Natural killer cell (primary cell): ENCODE measurements at regions not wholly inside any gene's neighbourhood (a gene's known extent, or its start where the extent isn't known, plus 50 kb on each side); places are given as distances from the start of the nearest gene placed in this dataset.

Experiments
- ATAC-seq, 3 donors: fragments of 150-1000 bp in 2 of 3; fragments of 200-7000 bp in 1 of 3; cut with Tn5 transposase; 1 replicate in 1 of 3; 2 replicates in 2 of 3; pipeline ENCODE4 v1.10.0; 2021; ENCODE audit warnings: mild to moderate bottlenecking in 2 of 3, moderate library complexity in 2 of 3
- DNase-seq, 2 donors: peaks; one replicate each; pipeline versions ENCODE4 v3.0.0 to v3.0.0-alpha.2; 2013 to 2021; ENCODE audit warnings: mixed read lengths in 1 of 2
- H3K27ac ChIP-seq: one replicate; pipeline ENCODE4 v1.5.1; 2013; ENCODE audit warnings: mild to moderate bottlenecking, low read length
- H3K27me3 ChIP-seq: one replicate; pipeline ENCODE4 v1.6.1; 2013; ENCODE audit warnings: low read length; ENCODE audit not compliant: control insufficient read depth, insufficient read depth
- H3K36me3 ChIP-seq: one replicate; pipeline ENCODE4 v1.6.1; 2013; ENCODE audit warnings: low read length; ENCODE audit not compliant: control insufficient read depth, insufficient read depth
- H3K4me1 ChIP-seq: one replicate; pipeline ENCODE4 v1.6.1; 2013; ENCODE audit warnings: low read length; ENCODE audit not compliant: control insufficient read depth, insufficient read depth
- H3K4me3 ChIP-seq: one replicate; pipeline ENCODE4 v1.5.1; 2013; ENCODE audit warnings: low read length
- H3K9me3 ChIP-seq: one replicate; pipeline ENCODE4 v1.6.1; 2013; ENCODE audit warnings: low read length; ENCODE audit not compliant: control insufficient read depth, insufficient read depth
- H3K27ac Mint-ChIP-seq, 2 donors: one replicate each; pipeline ENCODE4 v1.8.0; 2022; ENCODE audit warnings: mild to moderate bottlenecking in 2 of 2, mixed read lengths in 2 of 2, moderate library complexity in 1 of 2
- H3K27me3 Mint-ChIP-seq, 2 donors: one replicate each; pipeline ENCODE4 v1.8.0; 2022; ENCODE audit warnings: low read depth in 2 of 2, mixed read lengths in 2 of 2
- H3K36me3 Mint-ChIP-seq: one replicate; pipeline ENCODE4 v1.8.0; 2022; ENCODE audit warnings: mixed read lengths
- H3K4me1 Mint-ChIP-seq, 2 donors: one replicate each; pipeline ENCODE4 v1.8.0; 2022; ENCODE audit warnings: mixed read lengths in 2 of 2
- H3K4me3 Mint-ChIP-seq: one replicate; pipeline ENCODE4 v1.8.0; 2022; ENCODE audit warnings: mild to moderate bottlenecking, moderate library complexity, mixed read lengths
- H3K9me3 Mint-ChIP-seq, 2 donors: one replicate each; pipeline ENCODE4 v1.8.0; 2022; ENCODE audit warnings: mixed read lengths in 2 of 2
- WGBS: methylation state at CpG from one replicate; pipeline ENCODE4 v1.1.7; 2013; ENCODE audit warnings: missing lambda C conversion rate; ENCODE audit not compliant: insufficient coverage; 5-methylcytosine and 5-hydroxymethylcytosine counted together
- intact Hi-C: fragments of 100-400 bp; cut with micrococcal nuclease; formaldehyde crosslinking; loops from one replicate; pipeline ENCODE4 v1.14.2; 2022
- TF ChIP-seq, protein P1 (sequence below): fragments of 200-600 bp; IDR thresholded peaks from one replicate; pipeline ENCODE4 v1.8.0; 2022; ENCODE audit warnings: antibody characterized with exemption

DNA sequence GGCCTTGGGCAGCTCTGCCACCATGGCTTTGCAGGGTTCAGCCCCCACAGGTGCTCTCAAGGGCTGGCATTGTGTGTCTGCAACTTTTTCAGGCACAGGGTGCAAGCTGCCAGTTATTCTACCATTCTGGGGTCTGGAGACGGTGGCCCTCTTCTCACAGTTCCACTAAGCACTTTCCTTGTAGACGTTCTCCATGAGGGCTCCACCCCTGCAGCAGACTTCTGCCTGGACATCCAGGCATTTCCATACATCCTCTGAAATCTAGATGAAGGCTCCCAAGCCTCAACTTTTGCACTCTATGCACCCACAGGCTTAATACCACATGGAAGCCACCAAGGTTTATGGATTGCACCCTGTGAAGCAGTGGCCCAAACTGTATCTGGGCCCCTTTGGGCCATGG is 91.0 kb upstream of the RND3 start:
- Mint-ChIP-seq H3K27me3 (no peaks in the 10 kb centered on the region), H3K4me3 (no peak overlapping the region), H3K36me3 (no peaks in the 10 kb centered on the region), H3K9me3 (peaks cover 5 to 13% of the 10 kb centered on the region in 2 donors), H3K27ac (no peak overlapping the region), H3K4me1 (no peaks in the 10 kb centered on the region)
- H3K9me3 ChIP-seq, result peaks cover 11% of the 10 kb centered on the region
- no peaks in the 10 kb centered on the region for H3K4me1 ChIP-seq
- H3K27me3 ChIP-seq, result no peaks in the 10 kb centered on the region
- H3K36me3 ChIP-seq, result no peaks in the 10 kb centered on the region
- ATAC-seq, result no peak
- intact Hi-C loops, result no loop called here
- H3K27ac ChIP-seq, result no peak overlapping the region
- H3K4me3 ChIP-seq, result no peak overlapping the region
- no peak for DNase-seq
- WGBS, result 81% methylated on average over 2 of the region's 2 CpGs
- TF ChIP-seq, protein P1, sequence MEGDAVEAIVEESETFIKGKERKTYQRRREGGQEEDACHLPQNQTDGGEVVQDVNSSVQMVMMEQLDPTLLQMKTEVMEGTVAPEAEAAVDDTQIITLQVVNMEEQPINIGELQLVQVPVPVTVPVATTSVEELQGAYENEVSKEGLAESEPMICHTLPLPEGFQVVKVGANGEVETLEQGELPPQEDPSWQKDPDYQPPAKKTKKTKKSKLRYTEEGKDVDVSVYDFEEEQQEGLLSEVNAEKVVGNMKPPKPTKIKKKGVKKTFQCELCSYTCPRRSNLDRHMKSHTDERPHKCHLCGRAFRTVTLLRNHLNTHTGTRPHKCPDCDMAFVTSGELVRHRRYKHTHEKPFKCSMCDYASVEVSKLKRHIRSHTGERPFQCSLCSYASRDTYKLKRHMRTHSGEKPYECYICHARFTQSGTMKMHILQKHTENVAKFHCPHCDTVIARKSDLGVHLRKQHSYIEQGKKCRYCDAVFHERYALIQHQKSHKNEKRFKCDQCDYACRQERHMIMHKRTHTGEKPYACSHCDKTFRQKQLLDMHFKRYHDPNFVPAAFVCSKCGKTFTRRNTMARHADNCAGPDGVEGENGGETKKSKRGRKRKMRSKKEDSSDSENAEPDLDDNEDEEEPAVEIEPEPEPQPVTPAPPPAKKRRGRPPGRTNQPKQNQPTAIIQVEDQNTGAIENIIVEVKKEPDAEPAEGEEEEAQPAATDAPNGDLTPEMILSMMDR, result no peak

DNA sequence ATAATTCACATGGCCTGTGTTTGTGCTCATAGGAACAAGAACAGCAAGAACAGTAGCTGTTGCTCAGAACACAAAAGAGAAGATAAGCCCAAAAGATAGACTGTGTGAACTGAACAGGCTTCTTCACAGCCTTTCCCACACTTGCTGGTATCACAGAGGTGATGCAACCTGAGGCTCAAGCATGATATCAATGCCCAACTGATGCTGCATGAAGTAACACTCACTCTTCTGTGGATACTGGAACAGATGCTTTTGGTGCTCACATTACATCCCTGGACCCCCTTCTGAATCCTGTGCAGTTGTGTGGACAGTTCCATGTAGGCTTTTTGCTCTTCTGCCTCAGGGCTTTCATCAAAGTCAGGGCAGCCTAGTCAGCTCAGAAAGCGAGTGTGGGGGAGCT is 88.4 kb upstream of the RND3 start:
- intact Hi-C loops, result no loop called here
- no peaks in the 10 kb centered on the region for H3K4me1 Mint-ChIP-seq
- ATAC-seq (no peak), DNase-seq (no peak)
- H3K27ac ChIP-seq, result no peak overlapping the region
- no peak overlapping the region for H3K27ac Mint-ChIP-seq
- no peaks in the 10 kb centered on the region for H3K4me1 ChIP-seq
- TF ChIP-seq, protein P1, result no peak
- 79% methylated on average over 1 of the region's 1 CpG for WGBS
- no peaks in the 10 kb centered on the region for H3K27me3 Mint-ChIP-seq
- H3K27me3 ChIP-seq, result no peaks in the 10 kb centered on the region
- no peaks in the 10 kb centered on the region for H3K36me3 ChIP-seq
- peaks cover 8 to 24% of the 10 kb centered on the region in 2 donors for H3K9me3 Mint-ChIP-seq
- H3K4me3 ChIP-seq, result no peak overlapping the region
- H3K4me3 Mint-ChIP-seq, result no peak overlapping the region
- H3K9me3 ChIP-seq, result peaks cover 11% of the 10 kb centered on the region
- no peaks in the 10 kb centered on the region for H3K36me3 Mint-ChIP-seq

DNA sequence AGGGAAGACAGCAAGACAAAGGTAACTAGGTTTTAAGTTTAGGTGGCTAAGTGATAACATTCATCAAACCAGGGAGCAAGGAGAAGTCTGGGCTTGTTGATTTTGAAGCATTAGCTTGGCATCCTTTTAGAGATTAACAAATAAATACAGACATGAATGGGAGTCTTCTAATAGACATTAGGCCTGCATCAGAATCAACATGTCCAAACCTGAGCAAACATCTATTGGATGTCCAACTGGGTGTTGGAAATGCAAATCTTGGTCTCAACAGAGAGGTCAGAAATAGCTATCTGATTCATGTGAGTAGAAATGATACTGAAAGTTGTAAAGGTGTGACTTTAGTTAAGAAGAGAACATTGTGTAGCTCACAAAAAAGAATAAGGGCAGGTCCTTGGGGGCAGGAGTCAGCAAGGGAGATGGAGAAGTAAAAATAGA is 85.5 kb upstream of the RND3 start:
- no peak for DNase-seq
- Mint-ChIP-seq H3K4me3 (no peak overlapping the region), H3K4me1 (no peaks in the 10 kb centered on the region), H3K27ac (no peak overlapping the region), H3K9me3 (peaks cover 5 to 19% of the 10 kb centered on the region in 2 donors), H3K27me3 (no peaks in the 10 kb centered on the region), H3K36me3 (no peaks in the 10 kb centered on the region)
- Histone ChIP-seq H3K4me1 (no peaks in the 10 kb centered on the region), H3K27ac (no peak overlapping the region), H3K27me3 (no peaks in the 10 kb centered on the region), H3K9me3 (peaks cover 2% of the 10 kb centered on the region), H3K36me3 (no peaks in the 10 kb centered on the region), H3K4me3 (no peak overlapping the region)
- intact Hi-C loops, result no loop called here
- ATAC-seq, result no peak
- TF ChIP-seq, protein P1, result no peak

DNA sequence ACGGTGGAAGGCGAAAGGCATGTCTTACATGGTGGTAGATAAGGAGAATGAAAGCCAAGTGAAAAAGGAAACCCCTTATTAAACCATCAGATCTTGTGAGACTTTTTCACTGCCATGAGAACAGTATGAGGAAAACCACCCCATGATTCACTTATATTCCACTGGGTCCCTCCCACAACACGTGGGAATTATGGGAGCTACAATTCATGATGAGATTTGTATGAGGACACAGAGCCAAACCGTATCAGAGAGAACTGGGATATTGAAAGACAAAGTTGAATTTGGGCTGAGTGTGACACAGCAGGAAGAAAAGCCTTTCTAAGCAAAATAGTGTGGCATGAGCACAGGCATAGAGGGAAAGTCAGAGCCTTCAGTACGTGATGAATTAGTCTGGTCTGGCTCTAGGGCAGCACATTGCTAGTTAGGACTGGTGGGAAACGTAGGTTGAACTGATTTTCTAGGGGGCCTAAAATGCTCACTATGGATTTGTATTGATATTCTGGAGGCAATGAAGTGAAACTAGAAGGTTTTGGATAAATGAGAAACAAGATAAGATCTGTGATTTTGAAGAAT is 84.8 kb upstream of the RND3 start:
- ATAC-seq, result no peak
- Mint-ChIP-seq H3K27ac (no peak overlapping the region), H3K36me3 (no peaks in the 10 kb centered on the region), H3K9me3 (peaks cover 5 to 16% of the 10 kb centered on the region in 2 donors), H3K4me1 (no peaks in the 10 kb centered on the region), H3K27me3 (no peaks in the 10 kb centered on the region), H3K4me3 (no peak overlapping the region)
- Histone ChIP-seq H3K36me3 (no peaks in the 10 kb centered on the region), H3K4me1 (no peaks in the 10 kb centered on the region), H3K9me3 (no peaks in the 10 kb centered on the region), H3K27ac (no peak overlapping the region), H3K27me3 (no peaks in the 10 kb centered on the region), H3K4me3 (no peak overlapping the region)
- intact Hi-C loops, result no loop called here
- TF ChIP-seq, protein P1, result no peak
- 87% methylated on average over 6 of the region's 6 CpGs for WGBS
- no peak for DNase-seq
